HL-60 (cell line): ENCODE measurements at regions not wholly inside any gene's neighbourhood (a gene's known extent, or its start where the extent isn't known, plus 50 kb on each side); places are given as distances from the start of the nearest gene placed in this dataset.

Experiments used
- SPI1 ChIP-seq: IDR thresholded peaks from 2 replicates; pipeline ENCODE4 v1.6.1; 2012; ENCODE audit warnings: low read depth, mild to moderate bottlenecking, borderline replicate concordance
- TF ChIP-seq, protein P1 (sequence below): IDR thresholded peaks from one replicate; pipeline ENCODE4 v1.5.1; 2011; ENCODE audit warnings: low read length, control low read depth, inconsistent platforms; ENCODE audit not compliant: insufficient read depth

DNA sequence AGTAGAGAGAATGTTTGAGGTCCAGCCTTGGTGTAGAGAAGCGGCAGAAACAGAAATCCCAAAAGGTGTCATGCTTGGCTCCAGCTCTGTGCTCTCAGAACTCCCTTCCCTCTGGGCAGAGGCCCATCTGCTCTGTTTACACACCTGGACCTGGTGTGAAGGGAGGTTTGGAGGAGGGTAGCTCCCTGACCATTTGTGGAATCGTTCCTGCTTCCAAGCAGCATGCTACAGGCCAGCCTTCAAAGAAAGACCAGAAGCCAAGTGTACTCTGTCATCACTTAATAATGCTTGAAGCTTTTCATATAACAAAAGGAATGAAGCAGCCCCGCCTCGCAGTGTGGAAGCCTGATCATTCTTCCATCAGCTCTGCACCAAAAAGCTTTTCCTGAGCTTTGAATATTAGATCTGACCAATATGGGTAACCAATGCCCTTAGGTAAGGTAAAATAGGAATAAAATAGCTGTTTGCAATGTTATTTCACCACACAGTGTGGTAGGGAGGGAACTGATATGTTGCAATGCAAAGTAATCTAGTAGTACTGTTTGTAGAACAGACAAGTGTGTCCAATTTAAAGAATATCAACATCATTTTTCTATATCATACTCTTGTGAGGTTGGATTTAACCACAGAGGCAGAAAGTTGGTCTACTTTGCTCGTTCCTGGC, 63.3 kb downstream of the ZIC5 start:
- TF ChIP-seq, protein P1, sequence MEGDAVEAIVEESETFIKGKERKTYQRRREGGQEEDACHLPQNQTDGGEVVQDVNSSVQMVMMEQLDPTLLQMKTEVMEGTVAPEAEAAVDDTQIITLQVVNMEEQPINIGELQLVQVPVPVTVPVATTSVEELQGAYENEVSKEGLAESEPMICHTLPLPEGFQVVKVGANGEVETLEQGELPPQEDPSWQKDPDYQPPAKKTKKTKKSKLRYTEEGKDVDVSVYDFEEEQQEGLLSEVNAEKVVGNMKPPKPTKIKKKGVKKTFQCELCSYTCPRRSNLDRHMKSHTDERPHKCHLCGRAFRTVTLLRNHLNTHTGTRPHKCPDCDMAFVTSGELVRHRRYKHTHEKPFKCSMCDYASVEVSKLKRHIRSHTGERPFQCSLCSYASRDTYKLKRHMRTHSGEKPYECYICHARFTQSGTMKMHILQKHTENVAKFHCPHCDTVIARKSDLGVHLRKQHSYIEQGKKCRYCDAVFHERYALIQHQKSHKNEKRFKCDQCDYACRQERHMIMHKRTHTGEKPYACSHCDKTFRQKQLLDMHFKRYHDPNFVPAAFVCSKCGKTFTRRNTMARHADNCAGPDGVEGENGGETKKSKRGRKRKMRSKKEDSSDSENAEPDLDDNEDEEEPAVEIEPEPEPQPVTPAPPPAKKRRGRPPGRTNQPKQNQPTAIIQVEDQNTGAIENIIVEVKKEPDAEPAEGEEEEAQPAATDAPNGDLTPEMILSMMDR: no peak
- TF ChIP-seq SPI1: no peak
